Omental fat pad (tissue), 3 donors: ENCODE measurements at regions not wholly inside any gene's neighbourhood (a gene's known extent, or its start where the extent isn't known, plus 50 kb on each side); places are given as distances from the start of the nearest gene placed in this dataset.

Experiments
- ATAC-seq: fragments of 150-250 bp; one replicate; pipeline ENCODE4 v1.9.1; 2016; ENCODE audit warnings: mild to moderate bottlenecking, moderate library complexity; ENCODE audit not compliant: low FRiP score
- DNase-seq: peaks from one replicate; pipeline ENCODE4 v3.0.0-alpha.2; 2019; ENCODE audit warnings: low spot score
- TF ChIP-seq, protein P1 (sequence below), 3 donors: fragments of 450-650 bp; IDR thresholded peaks; one replicate each; pipeline ENCODE4 v1.5.1; 2016 to 2017; ENCODE audit warnings: antibody characterized with exemption in 3 of 3, mild to moderate bottlenecking in 3 of 3, moderate library complexity in 2 of 3

DNA sequence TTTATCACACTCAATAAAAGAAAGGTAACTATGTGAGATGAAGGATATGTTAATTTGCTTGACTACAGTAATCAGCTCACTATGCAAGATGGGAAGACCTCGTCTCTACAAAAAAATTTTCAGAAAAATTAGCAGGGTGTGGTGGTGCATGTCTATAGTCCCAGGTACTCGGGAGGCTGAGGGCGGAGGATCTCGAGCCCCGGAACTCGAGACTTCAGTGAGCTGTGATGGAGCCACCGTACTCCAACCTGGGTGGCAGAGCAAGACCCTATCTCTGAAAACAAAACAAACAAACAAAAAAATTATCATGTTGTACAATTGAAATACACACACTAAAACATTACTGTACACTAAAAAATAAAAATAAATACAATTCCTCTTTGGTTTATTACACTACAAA lies 376.7 kb upstream of the KLHL1 start:
- no peak for ATAC-seq
- TF ChIP-seq, protein P1, sequence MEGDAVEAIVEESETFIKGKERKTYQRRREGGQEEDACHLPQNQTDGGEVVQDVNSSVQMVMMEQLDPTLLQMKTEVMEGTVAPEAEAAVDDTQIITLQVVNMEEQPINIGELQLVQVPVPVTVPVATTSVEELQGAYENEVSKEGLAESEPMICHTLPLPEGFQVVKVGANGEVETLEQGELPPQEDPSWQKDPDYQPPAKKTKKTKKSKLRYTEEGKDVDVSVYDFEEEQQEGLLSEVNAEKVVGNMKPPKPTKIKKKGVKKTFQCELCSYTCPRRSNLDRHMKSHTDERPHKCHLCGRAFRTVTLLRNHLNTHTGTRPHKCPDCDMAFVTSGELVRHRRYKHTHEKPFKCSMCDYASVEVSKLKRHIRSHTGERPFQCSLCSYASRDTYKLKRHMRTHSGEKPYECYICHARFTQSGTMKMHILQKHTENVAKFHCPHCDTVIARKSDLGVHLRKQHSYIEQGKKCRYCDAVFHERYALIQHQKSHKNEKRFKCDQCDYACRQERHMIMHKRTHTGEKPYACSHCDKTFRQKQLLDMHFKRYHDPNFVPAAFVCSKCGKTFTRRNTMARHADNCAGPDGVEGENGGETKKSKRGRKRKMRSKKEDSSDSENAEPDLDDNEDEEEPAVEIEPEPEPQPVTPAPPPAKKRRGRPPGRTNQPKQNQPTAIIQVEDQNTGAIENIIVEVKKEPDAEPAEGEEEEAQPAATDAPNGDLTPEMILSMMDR (IDR thresholded peaks at IDR 0.05), result no peak

GRCh38 chr13:70483599-70484276 lies 375.5 kb upstream of the KLHL1 start:
- ATAC-seq, result no peak
- DNase-seq, result no peak
- TF ChIP-seq, protein P1 (IDR thresholded peaks at IDR 0.05), result no peak

More for the DNA sequence above, 376.7 kb upstream of the KLHL1 start:
- DNase-seq, result no peak

DNA sequence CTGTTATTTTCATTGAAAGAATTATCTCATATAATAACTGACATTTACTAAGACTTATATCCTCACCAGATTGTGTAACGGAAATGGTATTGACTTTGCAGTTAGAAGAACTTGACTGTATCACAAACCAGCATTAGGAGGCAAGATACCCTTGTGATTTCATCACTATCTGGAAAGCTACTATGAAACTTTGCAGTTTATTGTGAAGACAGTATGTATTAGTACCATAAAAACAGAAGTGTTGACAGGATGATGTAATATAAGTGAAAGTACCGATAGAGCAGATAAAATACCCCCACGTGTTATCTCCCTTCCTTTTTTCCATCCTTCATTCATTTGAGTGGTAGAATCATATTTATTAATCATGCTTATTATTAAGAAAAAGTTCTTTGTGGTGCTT lies 365.7 kb upstream of the KLHL1 start:
- DNase-seq (no peak), ATAC-seq (no peak)
- TF ChIP-seq, protein P1 (IDR thresholded peaks at IDR 0.05), result no peak

DNA sequence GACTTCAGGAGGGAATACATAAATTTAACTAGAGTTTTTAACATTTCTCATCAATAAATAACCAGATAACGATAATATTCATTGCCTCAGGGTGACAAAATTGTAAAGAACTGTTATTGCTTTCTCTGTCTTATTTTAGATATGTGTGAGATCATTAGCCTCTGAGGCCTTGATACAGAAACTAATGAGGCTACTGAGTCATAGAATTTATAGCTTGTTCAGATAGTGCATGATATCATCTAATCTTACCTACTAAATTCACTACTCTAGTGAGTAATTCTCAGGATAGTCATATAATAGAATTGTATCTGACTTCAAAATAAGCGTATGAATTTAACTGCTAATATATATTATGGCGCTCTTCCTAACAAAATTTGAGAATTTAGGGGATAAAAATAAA lies 360.8 kb upstream of the KLHL1 start:
- DNase-seq (no peak), ATAC-seq (no peak)
- TF ChIP-seq, protein P1 (IDR thresholded peaks at IDR 0.05), result no peak

DNA sequence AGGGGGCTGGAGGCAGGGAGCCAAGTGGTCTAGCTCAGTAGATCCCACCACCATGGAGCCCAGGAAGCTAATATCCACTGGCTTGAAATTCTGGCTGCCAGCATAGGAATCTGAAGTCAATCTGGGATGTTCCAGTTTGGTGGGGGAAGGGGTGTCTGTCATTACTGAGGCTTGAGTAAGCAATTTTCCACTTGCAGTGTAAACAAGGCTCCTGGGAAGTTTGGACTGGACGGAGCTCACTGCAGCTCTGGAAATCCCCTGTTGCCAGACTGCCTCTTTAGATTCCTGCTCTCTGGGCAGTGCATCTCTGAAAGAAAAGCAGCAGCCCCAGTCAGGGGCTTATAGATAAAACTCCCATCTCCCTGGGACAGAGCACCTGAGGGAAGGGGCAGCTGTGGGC lies 349.2 kb upstream of the KLHL1 start:
- DNase-seq, result no peak

DNA sequence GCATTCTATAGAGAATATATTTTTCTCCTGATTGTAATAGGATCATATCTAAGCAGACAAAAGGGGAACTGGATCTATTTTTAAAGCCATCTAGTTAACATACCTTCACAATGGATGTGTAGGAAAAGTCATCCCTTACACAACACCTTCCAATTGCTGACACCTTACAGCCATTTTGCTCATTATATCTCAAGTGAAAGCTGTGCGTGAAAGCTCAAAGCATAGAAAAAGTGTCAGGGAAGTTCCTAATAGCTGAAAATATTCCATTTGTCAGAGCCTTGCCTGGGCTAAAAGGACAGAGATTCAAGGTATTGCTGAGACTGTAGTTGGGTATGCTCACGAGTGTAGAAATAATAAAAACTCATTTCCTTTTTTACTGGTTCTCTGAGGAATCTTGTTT lies 340.6 kb upstream of the KLHL1 start:
- no peak for ATAC-seq
- no peak for DNase-seq
- TF ChIP-seq, protein P1 (IDR thresholded peaks at IDR 0.05), result no peak

More for the DNA sequence above, 349.2 kb upstream of the KLHL1 start:
- TF ChIP-seq, protein P1 (IDR thresholded peaks at IDR 0.05), result no peak
- ATAC-seq, result no peak

- TF ChIP-seq, protein P1 (IDR thresholded peaks at IDR 0.05), result no peak
- DNase-seq, result no peak
- ATAC-seq, result no peak
Observed at GRCh38 chr13:70432276-70432805, 324.1 kb upstream of the KLHL1 start.
